Erythroblast (primary cell): ENCODE measurements at regions not wholly inside any gene's neighbourhood (a gene's known extent, or its start where the extent isn't known, plus 50 kb on each side); places are given as distances from the start of the nearest gene placed in this dataset.

Experiments used
- GATA1 ChIP-seq: IDR thresholded peaks from 2 replicates; pipeline ENCODE4 v1.6.1; 2011; ENCODE audit warnings: low read depth, mild to moderate bottlenecking, control low read depth, low read length, moderate library complexity
- POLR2A ChIP-seq: IDR thresholded peaks from 2 replicates; pipeline ENCODE4 v1.6.1; 2011; ENCODE audit warnings: mild to moderate bottlenecking, low read length

DNA sequence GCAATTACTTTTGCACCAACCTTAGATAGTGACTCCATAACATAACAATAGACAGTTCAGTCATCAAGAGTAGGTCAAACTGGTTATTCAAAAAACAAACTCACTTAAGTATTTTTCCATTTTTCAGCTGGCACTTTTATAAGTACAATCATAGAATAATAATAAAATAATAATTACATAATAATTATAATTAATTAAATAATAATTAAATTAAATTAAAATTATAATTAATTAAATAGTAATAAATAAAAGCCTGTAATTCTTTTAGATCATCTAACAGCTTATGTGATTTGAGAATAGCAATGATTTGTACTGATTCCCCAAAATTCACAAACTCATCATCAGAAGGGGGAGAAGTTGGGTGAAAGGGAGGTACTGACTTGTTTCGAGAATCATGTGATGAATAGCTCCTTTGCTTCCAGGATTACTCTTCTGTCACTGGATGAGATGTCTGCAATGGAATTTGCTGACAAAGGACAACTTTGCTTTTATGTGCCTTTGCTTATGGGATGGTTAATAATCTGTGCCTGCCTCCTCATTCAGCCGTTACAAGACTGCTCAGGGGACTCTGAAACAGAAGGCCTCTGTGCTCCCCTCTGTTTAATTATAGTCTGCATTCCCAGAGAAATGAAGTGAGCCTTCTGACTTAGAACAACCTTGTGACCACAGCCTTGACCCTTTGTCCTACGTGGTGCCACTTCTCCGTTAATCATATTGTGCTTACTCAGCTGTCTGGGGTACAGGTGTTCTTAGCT is 104.8 kb upstream of the ENPEP start:
- TF ChIP-seq POLR2A (no peak), GATA1 (no peak)
